H1 (cell line): ENCODE measurements at regions not wholly inside any gene's neighbourhood (a gene's known extent, or its start where the extent isn't known, plus 50 kb on each side); places are given as distances from the start of the nearest gene placed in this dataset.

ENCODE experiments used
- ATF3 ChIP-seq: IDR thresholded peaks from 2 replicates; pipeline ENCODE4 v1.6.1; 2011; ENCODE audit warnings: low read depth, mild to moderate bottlenecking, low read length; ENCODE audit not compliant: insufficient read depth
- BRCA1 ChIP-seq: IDR thresholded peaks from 2 replicates; pipeline ENCODE4 v1.6.1; 2012; ENCODE audit warnings: low read depth, low read length, improper control_type of control experiment
- CBX8 ChIP-seq: fragments of 300-800, 300-1000 bp; sonication (generic); IDR thresholded peaks from 2 replicates; pipeline ENCODE4 v1.7.1; 2016; ENCODE audit warnings: low read depth, low read length, borderline replicate concordance
- CEBPB ChIP-seq: IDR thresholded peaks from 2 replicates; pipeline ENCODE4 v1.6.1; 2012; ENCODE audit warnings: low read depth, low read length
- CTBP2 ChIP-seq: IDR thresholded peaks from 2 replicates; pipeline ENCODE4 v1.7.0; 2011; ENCODE audit warnings: borderline replicate concordance, mild to moderate bottlenecking, moderate library complexity, mixed read lengths, low read length; ENCODE audit not compliant: insufficient read depth, insufficient read length
- EGR1 ChIP-seq: IDR thresholded peaks from 2 replicates; pipeline ENCODE4 v1.6.1; 2011; ENCODE audit warnings: low read depth, low read length, borderline replicate concordance
- EZH2 ChIP-seq: fragments of 200-600 bp; sonication (generic); IDR thresholded peaks from 2 replicates; pipeline ENCODE4 v1.7.1; 2012; ENCODE audit warnings: low read depth, mild to moderate bottlenecking, moderate library complexity, low read length, inconsistent platforms; ENCODE audit not compliant: severe bottlenecking
- GABPA ChIP-seq: IDR thresholded peaks from 2 replicates; pipeline ENCODE4 v1.6.1; 2011; ENCODE audit warnings: mild to moderate bottlenecking, low read length, moderate library complexity, borderline replicate concordance; ENCODE audit not compliant: insufficient read depth
- GTF2F1 ChIP-seq: IDR thresholded peaks from 2 replicates; pipeline ENCODE4 v1.6.1; 2012; ENCODE audit warnings: low read depth, low read length, improper control_type of control experiment, borderline replicate concordance
- HDAC2 ChIP-seq, 2 experiments: fragments of 300-600 bp in 1 of 2; sonication (generic) in 1 of 2; IDR thresholded peaks; 2 replicates each; pipeline ENCODE4 v1.6.1; 2011 to 2012; ENCODE audit warnings: low read depth in 2 of 2, low read length in 2 of 2, mild to moderate bottlenecking in 2 of 2, moderate library complexity in 2 of 2, borderline replicate concordance in 1 of 2, inconsistent platforms in 1 of 2
- HDAC6 ChIP-seq: IDR thresholded peaks from one replicate; pipeline ENCODE4 v1.7.1; 2012; ENCODE audit warnings: low read depth, mild to moderate bottlenecking, inconsistent platforms, low read length, moderate library complexity
- KDM4A ChIP-seq: IDR thresholded peaks from one replicate; pipeline ENCODE4 v1.7.1; 2012; ENCODE audit warnings: low read depth, mild to moderate bottlenecking, moderate library complexity, low read length, inconsistent platforms; ENCODE audit not compliant: severe bottlenecking
- KDM5A ChIP-seq: fragments of 200-600 bp; IDR thresholded peaks from 2 replicates; pipeline ENCODE4 v1.7.1; 2012; ENCODE audit warnings: mild to moderate bottlenecking, low read length, inconsistent platforms, mixed read lengths
- MAX ChIP-seq: IDR thresholded peaks from 2 replicates; pipeline ENCODE4 v1.6.1; 2012; ENCODE audit warnings: inconsistent platforms
- NRF1 ChIP-seq: IDR thresholded peaks from 2 replicates; pipeline ENCODE4 v1.6.1; 2011; ENCODE audit warnings: mild to moderate bottlenecking, low read depth, low read length, improper control_type of control experiment
- RBBP5 ChIP-seq: IDR thresholded peaks from 2 replicates; pipeline ENCODE4 v1.7.1; 2012; ENCODE audit warnings: low read depth, mild to moderate bottlenecking, inconsistent platforms, low read length, moderate library complexity, borderline replicate concordance
- RXRA ChIP-seq: IDR thresholded peaks from 2 replicates; pipeline ENCODE4 v1.6.1; 2011; ENCODE audit warnings: low read depth, mild to moderate bottlenecking, low read length, moderate library complexity; ENCODE audit not compliant: insufficient read depth
- SIN3A ChIP-seq, 2 experiments: IDR thresholded peaks in 1 of 2; conservative IDR thresholded peaks in 1 of 2; 2 replicates each; pipeline ENCODE4 v1.6.1; 2011 to 2012; ENCODE audit warnings: low read length in 2 of 2, improper control_type of control experiment in 1 of 2, low read depth in 1 of 2, mild to moderate bottlenecking in 1 of 2
- SIX5 ChIP-seq: IDR thresholded peaks from 2 replicates; pipeline ENCODE4 v1.6.1; 2011; ENCODE audit warnings: mild to moderate bottlenecking, low read depth, low read length
- SP4 ChIP-seq: IDR thresholded peaks from 2 replicates; pipeline ENCODE4 v1.6.1; 2012; ENCODE audit warnings: low read length, inconsistent platforms
- TAF1 ChIP-seq: IDR thresholded peaks from 2 replicates; pipeline ENCODE4 v1.6.1; 2011; ENCODE audit warnings: mild to moderate bottlenecking, low read depth, low read length
- TEAD4 ChIP-seq: IDR thresholded peaks from 2 replicates; pipeline ENCODE4 v1.6.1; 2012; ENCODE audit warnings: low read depth, low read length, inconsistent platforms, mixed read lengths

GRCh38 chr6:156720691-156721685 is 56.2 kb upstream of the ARID1B start (continued):
- TF ChIP-seq HDAC2 (IDR thresholded peaks at IDR 0.05; ENCODE audit: borderline replicate concordance in 1 of 2, low read depth in 2 of 2, low read length in 2 of 2) = peak in 1 of 2 experiments; percentile 74; a peak in 1 of 4 replicates
- TF ChIP-seq BRCA1 = no peak
- TF ChIP-seq HDAC6 = no peak
- no peak for TF ChIP-seq RBBP5
- TF ChIP-seq KDM5A = no peak
- TF ChIP-seq ATF3 = no peak
- TF ChIP-seq CEBPB = 0 out of 2 replicates have a peak, but pooled peaks have one; percentile 39
- peak; percentile 38; the same call in 1 of the 2 replicates for TF ChIP-seq TAF1
- TF ChIP-seq MAX = peak; percentile 61
- no peak for TF ChIP-seq NRF1
- no peak for TF ChIP-seq SP4
- peak; percentile 66 for TF ChIP-seq CTBP2
- TF ChIP-seq TEAD4 = peak; percentile 84; the same call in 1 of the 2 replicates
- TF ChIP-seq EGR1 = no peak
- TF ChIP-seq SIN3A (conservative IDR thresholded peaks at IDR 0.05 in 1 of 2, IDR thresholded peaks at IDR 0.05 in 1 of 2; ENCODE audit: low read depth in 1 of 2, low read length in 2 of 2) = no peak
- no peak for TF ChIP-seq GTF2F1
- TF ChIP-seq CBX8 = no peak
- TF ChIP-seq RXRA = no peak
- TF ChIP-seq SIX5 = no peak
- TF ChIP-seq EZH2 = no peak
- no peak for TF ChIP-seq KDM4A
- TF ChIP-seq GABPA = no peak
